ENCODE measurements at regions not wholly inside any gene's neighbourhood (a gene's known extent, or its start where the extent isn't known, plus 50 kb on each side); places are given as distances from the start of the nearest gene placed in this dataset.

- H3K36me3 ChIP-seq (ENCODE audit: control insufficient read depth in 2 of 2, insufficient read depth in 2 of 2, low read length in 1 of 2): no peaks in the 10 kb centered on the region
- H2AFZ ChIP-seq (ENCODE audit: control insufficient read depth, low read depth, low read length): no peak overlapping the region
- no peak for DNase-seq (ENCODE audit: low read depth, low spot score)
- RAD21 ChIA-PET (ENCODE audit: unreplicated experiment): no interaction called here
- H3K4me3 ChIP-seq: no peak overlapping the region
- no peak for FAIRE-seq
- no peak for ATAC-seq
- no peak overlapping the region for H3K27ac ChIP-seq (ENCODE audit: control insufficient read depth, insufficient read depth)
- SMC1A ChIA-PET (ENCODE audit: uncharacterized antibody, unreplicated experiment): interaction anchor here (0.7 kb wide), 1 partner anchor 246 kb away, joined by 3 read pairs; no protein-coding TSS in a partner anchor
- CTCF ChIA-PET: no interaction called here
- intact Hi-C loops (cut with micrococcal nuclease; ENCODE audit: unreplicated experiment): no loop called here
- H4K20me1 ChIP-seq (ENCODE audit: control insufficient read depth, insufficient read depth): no peaks in the 10 kb centered on the region
- in situ Hi-C loops (cut with MboI): no loop called here
- H3K27me3 ChIP-seq (replicated peaks in 1 of 2; ENCODE audit: control insufficient read depth in 2 of 2, insufficient read depth in 2 of 2, low read length in 1 of 2): no peaks in the 10 kb centered on the region
- no peaks in the 10 kb centered on the region for H3K79me2 ChIP-seq (ENCODE audit: control insufficient read depth, insufficient read depth, low read length)
- no peaks in the 10 kb centered on the region for H3K9me3 ChIP-seq (replicated peaks; ENCODE audit: control insufficient read depth, insufficient read depth, low read length)
- BruUV-seq (replicated peaks): no TSS peak
- no peak overlapping the region for H3K4me2 ChIP-seq (ENCODE audit: control insufficient read depth, insufficient read depth)
- H3K4me1 ChIP-seq (ENCODE audit: control insufficient read depth, insufficient read depth, low read length): no peaks in the 10 kb centered on the region
- TF ChIP-seq MYB (IDR thresholded peaks at IDR 0.05; ENCODE audit: borderline replicate concordance, low read depth, low read length): no peak
- no peak for TF ChIP-seq RUNX3 (IDR thresholded peaks at IDR 0.05; ENCODE audit: low read length)
- TF ChIP-seq FOS (IDR thresholded peaks at IDR 0.05; ENCODE audit: borderline replicate concordance, extremely low read depth, insufficient read length): no peak
- no peak for TF ChIP-seq NFYB (IDR thresholded peaks at IDR 0.05; ENCODE audit: insufficient read depth, low read depth, low read length)
- no peak overlapping the region for H3K9ac ChIP-seq (ENCODE audit: control insufficient read depth, insufficient read depth, low read length)
- POLR2A ChIA-PET: no interaction called here
Observed at GRCh38 chr3:65166531-65166930, 478.7 kb upstream of the ADAMTS9 start.

GRCh38 chr3:65158023-65158422 is 470.2 kb upstream of the ADAMTS9 start:
- no TSS peak for BruUV-seq (replicated peaks)
- Histone ChIP-seq H3K79me2 (ENCODE audit: control insufficient read depth, insufficient read depth, low read length) (no peaks in the 10 kb centered on the region), H3K4me2 (ENCODE audit: control insufficient read depth, insufficient read depth) (no peak overlapping the region), H3K4me1 (ENCODE audit: control insufficient read depth, insufficient read depth, low read length) (no peaks in the 10 kb centered on the region), H3K4me3 (no peak overlapping the region), H3K27me3 (replicated peaks in 1 of 2; ENCODE audit: control insufficient read depth in 2 of 2, insufficient read depth in 2 of 2, low read length in 1 of 2) (no peaks in the 10 kb centered on the region), H3K9me3 (replicated peaks; ENCODE audit: control insufficient read depth, insufficient read depth, low read length) (no peaks in the 10 kb centered on the region), H3K36me3 (ENCODE audit: control insufficient read depth in 2 of 2, insufficient read depth in 2 of 2, low read length in 1 of 2) (no peaks in the 10 kb centered on the region), H2AFZ (ENCODE audit: control insufficient read depth, low read depth, low read length) (no peak overlapping the region), H3K27ac (ENCODE audit: control insufficient read depth, insufficient read depth) (no peak overlapping the region), H3K9ac (ENCODE audit: control insufficient read depth, insufficient read depth, low read length) (no peak overlapping the region), H4K20me1 (ENCODE audit: control insufficient read depth, insufficient read depth) (no peaks in the 10 kb centered on the region)
- POLR2A ChIA-PET: no interaction called here
- no peak for ATAC-seq
- SMC1A ChIA-PET (ENCODE audit: uncharacterized antibody, unreplicated experiment): no interaction called here
- RAD21 ChIA-PET (ENCODE audit: unreplicated experiment): no interaction called here
- no peak for FAIRE-seq
- DNase-seq (ENCODE audit: low read depth, low spot score): no peak
- intact Hi-C loops (cut with micrococcal nuclease; ENCODE audit: unreplicated experiment): no loop called here
- 9% methylated on average over 3 of the region's 3 CpGs for WGBS (ENCODE audit: insufficient coverage, insufficient replicate concordance, low lambda C conversion rate, missing lambda C conversion rate)
- CTCF ChIA-PET: no interaction called here
- in situ Hi-C loops (cut with MboI): no loop called here
- no peak for TF ChIP-seq CBFB (IDR thresholded peaks at IDR 0.05; ENCODE audit: low read depth)
- TF ChIP-seq, protein P1, sequence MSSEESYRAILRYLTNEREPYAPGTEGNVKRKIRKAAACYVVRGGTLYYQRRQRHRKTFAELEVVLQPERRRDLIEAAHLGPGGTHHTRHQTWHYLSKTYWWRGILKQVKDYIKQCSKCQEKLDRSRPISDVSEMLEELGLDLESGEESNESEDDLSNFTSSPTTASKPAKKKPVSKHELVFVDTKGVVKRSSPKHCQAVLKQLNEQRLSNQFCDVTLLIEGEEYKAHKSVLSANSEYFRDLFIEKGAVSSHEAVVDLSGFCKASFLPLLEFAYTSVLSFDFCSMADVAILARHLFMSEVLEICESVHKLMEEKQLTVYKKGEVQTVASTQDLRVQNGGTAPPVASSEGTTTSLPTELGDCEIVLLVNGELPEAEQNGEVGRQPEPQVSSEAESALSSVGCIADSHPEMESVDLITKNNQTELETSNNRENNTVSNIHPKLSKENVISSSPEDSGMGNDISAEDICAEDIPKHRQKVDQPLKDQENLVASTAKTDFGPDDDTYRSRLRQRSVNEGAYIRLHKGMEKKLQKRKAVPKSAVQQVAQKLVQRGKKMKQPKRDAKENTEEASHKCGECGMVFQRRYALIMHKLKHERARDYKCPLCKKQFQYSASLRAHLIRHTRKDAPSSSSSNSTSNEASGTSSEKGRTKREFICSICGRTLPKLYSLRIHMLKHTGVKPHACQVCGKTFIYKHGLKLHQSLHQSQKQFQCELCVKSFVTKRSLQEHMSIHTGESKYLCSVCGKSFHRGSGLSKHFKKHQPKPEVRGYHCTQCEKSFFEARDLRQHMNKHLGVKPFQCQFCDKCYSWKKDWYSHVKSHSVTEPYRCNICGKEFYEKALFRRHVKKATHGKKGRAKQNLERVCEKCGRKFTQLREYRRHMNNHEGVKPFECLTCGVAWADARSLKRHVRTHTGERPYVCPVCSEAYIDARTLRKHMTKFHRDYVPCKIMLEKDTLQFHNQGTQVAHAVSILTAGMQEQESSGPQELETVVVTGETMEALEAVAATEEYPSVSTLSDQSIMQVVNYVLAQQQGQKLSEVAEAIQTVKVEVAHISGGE (CRISPR knock-in tag; IDR thresholded peaks at IDR 0.05): no peak
- TF ChIP-seq RBBP5 (conservative IDR thresholded peaks at IDR 0.05): no peak
- no peak for TF ChIP-seq NBN (IDR thresholded peaks at IDR 0.05)
- no peak for TF ChIP-seq ZNF274 (IDR thresholded peaks at IDR 0.05; ENCODE audit: insufficient read depth, insufficient read length)
- TF ChIP-seq, protein P2, sequence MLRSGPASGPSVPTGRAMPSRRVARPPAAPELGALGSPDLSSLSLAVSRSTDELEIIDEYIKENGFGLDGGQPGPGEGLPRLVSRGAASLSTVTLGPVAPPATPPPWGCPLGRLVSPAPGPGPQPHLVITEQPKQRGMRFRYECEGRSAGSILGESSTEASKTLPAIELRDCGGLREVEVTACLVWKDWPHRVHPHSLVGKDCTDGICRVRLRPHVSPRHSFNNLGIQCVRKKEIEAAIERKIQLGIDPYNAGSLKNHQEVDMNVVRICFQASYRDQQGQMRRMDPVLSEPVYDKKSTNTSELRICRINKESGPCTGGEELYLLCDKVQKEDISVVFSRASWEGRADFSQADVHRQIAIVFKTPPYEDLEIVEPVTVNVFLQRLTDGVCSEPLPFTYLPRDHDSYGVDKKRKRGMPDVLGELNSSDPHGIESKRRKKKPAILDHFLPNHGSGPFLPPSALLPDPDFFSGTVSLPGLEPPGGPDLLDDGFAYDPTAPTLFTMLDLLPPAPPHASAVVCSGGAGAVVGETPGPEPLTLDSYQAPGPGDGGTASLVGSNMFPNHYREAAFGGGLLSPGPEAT (IDR thresholded peaks at IDR 0.05; ENCODE audit: low read depth): no peak
- no peak for TF ChIP-seq ZNF384 (IDR thresholded peaks at IDR 0.05; ENCODE audit: borderline replicate concordance, low read depth, low read length)
- TF ChIP-seq BRCA1 (IDR thresholded peaks at IDR 0.05; ENCODE audit: low read depth, low read length): no peak
- no peak for TF ChIP-seq EP300 (IDR thresholded peaks at IDR 0.05; ENCODE audit: borderline replicate concordance in 1 of 2, control insufficient read depth in 1 of 2, low read depth in 2 of 2, low read length in 2 of 2)
- TF ChIP-seq ZNF622 (IDR thresholded peaks at IDR 0.05): no peak
- TF ChIP-seq CREM (IDR thresholded peaks at IDR 0.05; ENCODE audit: low read depth): no peak
- TF ChIP-seq DPF2 (IDR thresholded peaks at IDR 0.05): no peak
- no peak for TF ChIP-seq CHD1 (IDR thresholded peaks at IDR 0.05; ENCODE audit: low read depth, low read length)

Measured in GM12878 (cell line).